ENCODE measurements at regions not wholly inside any gene's neighbourhood (a gene's known extent, or its start where the extent isn't known, plus 50 kb on each side); places are given as distances from the start of the nearest gene placed in this dataset.

DNA sequence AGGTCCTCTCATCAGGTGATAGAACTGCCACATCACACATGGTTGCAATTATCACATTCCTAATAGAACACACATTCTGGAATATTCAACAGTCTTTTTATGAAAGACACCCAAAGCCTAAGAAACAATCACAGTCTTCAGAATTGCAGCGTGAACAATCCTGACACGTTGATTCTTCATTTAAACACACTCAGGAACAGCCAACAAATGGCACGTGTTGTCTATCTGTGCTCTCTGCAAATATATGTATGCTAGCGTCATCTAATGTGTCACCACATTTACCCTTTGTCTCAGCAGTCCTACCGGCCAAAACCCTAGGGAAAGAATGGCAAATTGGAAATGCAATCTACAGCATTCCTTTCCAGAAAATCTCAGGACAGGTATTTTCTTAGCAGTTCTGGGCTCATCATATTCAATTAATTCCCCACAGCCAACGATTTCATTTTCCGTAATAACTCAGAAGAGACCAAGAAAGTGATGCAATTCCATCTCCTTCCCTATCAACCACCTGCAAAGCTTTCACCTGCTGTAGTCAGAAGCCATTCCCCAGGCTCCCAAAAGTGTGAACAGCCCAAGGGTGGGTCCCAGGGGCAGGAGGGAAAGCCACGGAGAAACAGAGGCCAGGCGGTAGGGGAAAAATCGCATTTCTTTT lies 280.3 kb upstream of the JARID2 start:
- Histone ChIP-seq H3K4me3 (ENCODE audit: low read depth, low read length) (no peak overlapping the region), H3K9ac (ENCODE audit: low read depth, low read length) (no peak overlapping the region), H3K4me1 (ENCODE audit: control insufficient read depth, insufficient read depth, low read length) (peaks cover 10% of the 10 kb centered on the region), H3K36me3 (ENCODE audit: control insufficient read depth, insufficient read depth, low read length) (no peaks in the 10 kb centered on the region), H3K27me3 (ENCODE audit: control insufficient read depth, insufficient read depth, low read length) (no peaks in the 10 kb centered on the region), H3K9me3 (ENCODE audit: control insufficient read depth, insufficient read depth, low read length) (no peaks in the 10 kb centered on the region)

DNA sequence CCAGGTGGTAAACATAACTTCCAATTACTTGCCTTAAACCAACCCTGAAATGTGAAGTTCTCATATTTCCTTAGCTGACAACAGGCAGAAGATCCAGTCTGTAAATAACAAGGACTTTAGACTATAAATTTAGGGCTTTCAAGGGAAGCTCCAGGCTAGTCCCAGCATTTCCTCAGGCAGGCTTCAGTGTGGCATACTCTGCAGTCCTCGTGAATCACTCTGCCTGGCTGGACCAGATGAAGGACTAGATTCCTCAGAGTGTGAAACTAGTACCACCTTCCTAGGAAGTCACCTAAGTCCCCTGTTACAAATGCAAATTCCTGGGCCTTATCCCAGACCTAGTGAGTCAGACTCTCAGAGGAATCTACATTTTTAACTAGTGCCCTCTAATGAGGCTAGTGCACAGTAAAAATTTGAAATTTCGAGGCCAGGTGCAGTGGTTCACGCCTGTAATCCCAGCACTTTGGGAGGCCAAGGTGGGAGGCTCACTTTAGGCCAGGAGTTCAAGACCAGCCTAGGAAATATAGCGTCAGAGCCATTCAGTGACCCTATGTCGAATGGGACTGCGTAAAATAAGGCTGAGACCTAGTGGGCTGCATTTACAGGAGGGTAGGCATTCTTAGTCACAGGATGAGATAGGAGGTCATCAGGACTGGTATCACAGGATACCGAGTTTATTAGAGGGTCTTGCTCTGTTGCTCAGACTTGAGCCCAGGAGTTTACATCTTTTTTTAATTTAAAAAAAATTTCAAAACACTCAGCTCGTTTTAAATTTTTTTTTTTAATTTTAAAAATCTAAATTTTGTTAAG lies 279.6 kb upstream of the JARID2 start:
- Histone ChIP-seq H3K36me3 (ENCODE audit: control insufficient read depth, insufficient read depth, low read length) (no peaks in the 10 kb centered on the region), H3K27me3 (ENCODE audit: control insufficient read depth, insufficient read depth, low read length) (no peaks in the 10 kb centered on the region), H3K9me3 (ENCODE audit: control insufficient read depth, insufficient read depth, low read length) (no peaks in the 10 kb centered on the region)

DNA sequence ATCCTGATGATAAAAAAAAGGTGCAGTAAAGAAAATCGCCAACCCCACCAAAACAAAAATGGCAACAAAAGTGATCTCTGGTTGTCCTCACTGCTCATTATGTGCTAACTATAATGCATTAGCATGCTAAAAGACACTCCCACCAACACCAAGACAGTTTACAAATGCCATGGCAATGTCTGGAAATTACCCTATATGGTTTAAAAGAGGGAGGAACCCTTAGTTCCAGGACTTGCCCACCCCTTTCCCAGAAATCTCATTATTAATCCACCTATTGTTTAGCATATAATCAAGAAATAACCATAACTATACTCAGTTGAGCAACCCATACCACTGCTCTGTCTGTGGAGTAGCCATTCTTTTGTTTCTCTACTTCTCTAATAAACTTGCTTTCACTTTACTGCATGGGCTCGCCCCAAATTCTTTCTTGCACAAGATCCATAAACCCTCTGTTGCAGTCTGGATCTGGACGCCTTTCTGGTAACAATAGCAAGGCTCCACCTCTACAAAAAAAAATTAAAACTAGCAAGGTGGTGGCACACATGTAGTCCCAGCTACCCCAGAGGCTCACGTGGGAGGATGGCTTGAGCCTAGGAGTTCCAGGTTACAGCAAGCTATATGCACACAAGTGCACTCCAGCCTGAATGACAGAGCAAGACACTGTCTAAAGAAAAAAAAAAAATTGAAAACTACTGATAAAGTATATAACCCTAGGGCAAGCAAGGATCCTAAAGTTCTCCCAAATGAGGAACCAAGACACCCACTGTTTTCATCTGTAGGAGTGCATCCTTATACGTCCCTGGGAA lies 278.8 kb upstream of the JARID2 start:
- Histone ChIP-seq H3K4me3 (ENCODE audit: low read depth, low read length) (no peak overlapping the region), H3K27me3 (ENCODE audit: control insufficient read depth, insufficient read depth, low read length) (no peaks in the 10 kb centered on the region), H3K4me1 (ENCODE audit: control insufficient read depth, insufficient read depth, low read length) (peaks cover 10% of the 10 kb centered on the region), H3K36me3 (ENCODE audit: control insufficient read depth, insufficient read depth, low read length) (no peaks in the 10 kb centered on the region), H3K9ac (ENCODE audit: low read depth, low read length) (no peak overlapping the region), H3K9me3 (ENCODE audit: control insufficient read depth, insufficient read depth, low read length) (no peaks in the 10 kb centered on the region)

More for the DNA sequence above, 279.6 kb upstream of the JARID2 start:
- H3K4me1 ChIP-seq (ENCODE audit: control insufficient read depth, insufficient read depth, low read length), result peaks cover 10% of the 10 kb centered on the region
- H3K4me3 ChIP-seq (ENCODE audit: low read depth, low read length), result no peak overlapping the region
- no peak overlapping the region for H3K9ac ChIP-seq (ENCODE audit: low read depth, low read length)

DNA sequence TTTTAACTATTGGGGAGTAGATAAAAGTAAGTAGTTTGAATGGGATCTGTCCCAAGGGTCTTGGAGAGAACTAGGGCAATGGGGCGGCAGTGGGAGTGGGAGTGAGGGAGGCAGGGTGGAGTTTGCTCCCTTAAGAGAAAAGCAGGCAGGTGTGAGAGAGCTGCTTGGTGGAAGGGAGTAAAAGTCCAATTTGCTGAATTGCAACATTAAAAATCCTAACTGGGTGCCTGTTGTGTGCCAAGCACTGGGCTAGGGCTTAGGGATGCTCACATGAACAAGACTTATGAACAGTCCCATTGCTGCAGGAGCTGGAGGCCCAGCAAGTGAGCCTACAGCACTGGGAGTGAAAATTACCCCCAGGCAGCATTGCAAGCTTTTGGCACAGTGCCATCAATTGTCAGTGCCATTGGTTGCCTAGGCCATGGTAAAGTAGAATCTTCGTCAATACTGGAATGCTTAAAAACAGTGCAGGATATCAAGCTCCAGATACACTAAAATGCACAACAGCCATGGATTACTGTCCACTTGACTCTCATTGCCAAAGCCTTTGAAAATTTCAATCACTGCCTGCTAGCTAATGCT lies 277.7 kb upstream of the JARID2 start:
- no peaks in the 10 kb centered on the region for H3K36me3 ChIP-seq (ENCODE audit: control insufficient read depth, insufficient read depth, low read length)
- H3K27me3 ChIP-seq (ENCODE audit: control insufficient read depth, insufficient read depth, low read length), result no peaks in the 10 kb centered on the region
- no peak overlapping the region for H3K4me3 ChIP-seq (ENCODE audit: low read depth, low read length)
- no peaks in the 10 kb centered on the region for H3K9me3 ChIP-seq (ENCODE audit: control insufficient read depth, insufficient read depth, low read length)
- peaks cover 10% of the 10 kb centered on the region for H3K4me1 ChIP-seq (ENCODE audit: control insufficient read depth, insufficient read depth, low read length)
- H3K9ac ChIP-seq (ENCODE audit: low read depth, low read length), result no peak overlapping the region

DNA sequence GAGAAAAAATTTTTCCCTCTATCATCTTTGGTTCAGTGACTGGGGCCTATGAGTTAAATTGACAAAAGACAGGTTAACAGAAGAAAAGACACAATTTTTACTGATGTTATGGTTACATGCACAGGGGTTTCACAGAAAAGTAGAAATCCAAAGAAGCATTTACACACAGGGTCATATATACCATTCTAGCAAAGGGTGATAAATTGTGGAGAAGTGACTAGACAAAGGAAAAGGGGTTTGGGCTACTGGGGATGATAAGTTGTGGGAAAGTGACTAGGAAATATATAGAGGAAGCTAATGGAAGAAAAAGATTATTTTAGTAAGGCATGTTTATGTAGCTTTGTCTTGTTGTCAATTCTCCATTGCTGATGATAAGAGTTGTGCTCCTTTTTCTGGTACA lies 276.7 kb upstream of the JARID2 start:
- H3K27me3 ChIP-seq (ENCODE audit: control insufficient read depth, insufficient read depth, low read length), result no peaks in the 10 kb centered on the region
- H3K36me3 ChIP-seq (ENCODE audit: control insufficient read depth, insufficient read depth, low read length), result no peaks in the 10 kb centered on the region
- no peak overlapping the region for H3K4me3 ChIP-seq (ENCODE audit: low read depth, low read length)
- no peak overlapping the region for H3K9ac ChIP-seq (ENCODE audit: low read depth, low read length)
- H3K9me3 ChIP-seq (ENCODE audit: control insufficient read depth, insufficient read depth, low read length), result no peaks in the 10 kb centered on the region
- H3K4me1 ChIP-seq (ENCODE audit: control insufficient read depth, insufficient read depth, low read length), result peaks cover 10% of the 10 kb centered on the region

DNA sequence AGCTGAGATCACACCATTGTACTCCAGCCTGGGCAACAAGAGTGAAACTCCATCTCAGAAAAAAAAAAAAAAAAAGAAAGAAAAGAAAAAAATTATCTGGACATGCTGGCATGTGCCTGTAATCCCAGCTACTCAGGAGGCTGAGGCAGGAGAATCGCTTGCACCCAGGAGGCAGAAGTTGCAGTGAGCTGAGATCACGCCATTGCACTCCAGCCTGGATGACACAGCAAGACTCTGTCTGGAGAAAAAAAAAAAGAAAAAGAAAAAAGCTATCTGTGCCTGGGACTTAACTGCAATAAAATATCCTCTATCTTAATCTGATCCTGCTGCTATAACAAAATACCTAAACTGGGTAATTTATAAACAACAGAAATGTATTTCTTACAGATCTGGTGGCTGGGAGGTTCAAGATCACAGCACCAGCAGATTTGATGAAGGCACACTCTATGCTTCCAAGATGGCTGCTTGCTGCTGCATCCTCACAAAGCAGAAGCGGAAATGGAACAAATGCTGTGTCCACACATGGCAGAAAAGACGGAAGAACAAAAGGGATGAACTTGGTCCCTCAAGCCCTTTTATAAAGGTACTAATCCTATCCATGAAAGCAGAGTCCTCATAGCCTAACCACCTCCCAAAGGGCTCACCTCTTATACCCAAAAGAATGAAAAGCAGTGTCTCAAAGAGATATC lies 273.3 kb upstream of the JARID2 start:
- Histone ChIP-seq H3K4me1 (ENCODE audit: control insufficient read depth, insufficient read depth, low read length) (peaks cover 6% of the 10 kb centered on the region), H3K4me3 (ENCODE audit: low read depth, low read length) (no peak overlapping the region), H3K9ac (ENCODE audit: low read depth, low read length) (no peak overlapping the region), H3K9me3 (ENCODE audit: control insufficient read depth, insufficient read depth, low read length) (no peaks in the 10 kb centered on the region), H3K36me3 (ENCODE audit: control insufficient read depth, insufficient read depth, low read length) (no peaks in the 10 kb centered on the region), H3K27me3 (ENCODE audit: control insufficient read depth, insufficient read depth, low read length) (no peaks in the 10 kb centered on the region)

DNA sequence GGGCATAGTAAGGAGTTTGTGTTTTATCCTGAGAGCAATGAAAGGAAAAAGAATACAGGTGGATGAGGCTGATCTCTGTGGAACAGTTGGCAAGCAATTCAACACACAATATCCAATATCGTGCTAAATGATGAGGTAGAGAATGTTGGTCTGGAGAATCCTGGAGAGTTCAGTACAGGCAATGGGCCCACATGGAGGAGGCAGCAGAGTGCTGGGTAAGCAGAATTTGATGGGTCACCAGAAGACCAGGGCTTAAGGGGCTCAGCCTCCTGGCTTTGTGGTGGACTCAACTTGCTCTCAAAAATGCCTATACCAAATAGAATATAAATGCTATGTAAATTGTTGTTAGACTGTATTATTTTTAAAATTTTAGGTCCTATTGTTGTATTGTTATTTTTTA lies 271.5 kb upstream of the JARID2 start:
- no peaks in the 10 kb centered on the region for H3K36me3 ChIP-seq (ENCODE audit: control insufficient read depth, insufficient read depth, low read length)

DNA sequence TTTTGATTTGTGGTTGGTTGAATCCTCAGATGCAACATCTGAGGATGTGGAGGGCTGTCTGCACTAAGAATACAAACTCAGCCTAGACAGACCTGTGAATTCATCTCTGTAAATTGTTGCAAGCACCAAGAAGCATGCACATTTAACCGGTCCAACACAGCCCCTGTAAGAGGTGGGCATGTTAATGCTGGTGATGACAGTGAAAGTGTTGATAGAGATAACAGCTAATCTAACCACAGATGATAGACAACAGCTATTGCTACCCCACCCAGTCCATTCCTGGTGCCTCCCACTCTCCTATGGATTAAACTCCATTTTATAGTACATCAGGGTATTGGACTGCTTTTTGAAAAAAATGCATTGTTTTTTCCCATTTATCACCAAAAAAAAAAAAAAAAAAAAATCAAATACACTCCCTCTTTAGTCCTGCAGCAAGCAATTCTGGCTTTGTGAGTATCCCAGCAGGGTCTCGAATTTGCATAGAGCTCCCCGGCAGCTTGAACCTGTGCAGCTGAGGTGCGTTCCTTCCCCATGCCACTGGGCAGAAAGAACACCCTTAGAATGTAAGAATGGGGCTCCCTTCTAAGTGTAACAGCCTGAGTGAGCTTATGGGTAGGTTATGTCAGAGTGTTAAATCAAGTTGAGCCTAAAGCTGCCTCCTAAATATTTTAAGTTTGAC lies 270.9 kb upstream of the JARID2 start:
- Histone ChIP-seq H3K27me3 (ENCODE audit: control insufficient read depth, insufficient read depth, low read length) (no peaks in the 10 kb centered on the region), H3K4me1 (ENCODE audit: control insufficient read depth, insufficient read depth, low read length) (peaks cover 2% of the 10 kb centered on the region), H3K9me3 (ENCODE audit: control insufficient read depth, insufficient read depth, low read length) (no peaks in the 10 kb centered on the region), H3K36me3 (ENCODE audit: control insufficient read depth, insufficient read depth, low read length) (no peaks in the 10 kb centered on the region), H3K4me3 (ENCODE audit: low read depth, low read length) (no peak overlapping the region), H3K9ac (ENCODE audit: low read depth, low read length) (no peak overlapping the region)

More for the DNA sequence above, 271.5 kb upstream of the JARID2 start:
- H3K4me1 ChIP-seq (ENCODE audit: control insufficient read depth, insufficient read depth, low read length), result peaks cover 3% of the 10 kb centered on the region
- no peaks in the 10 kb centered on the region for H3K27me3 ChIP-seq (ENCODE audit: control insufficient read depth, insufficient read depth, low read length)
- H3K9me3 ChIP-seq (ENCODE audit: control insufficient read depth, insufficient read depth, low read length), result no peaks in the 10 kb centered on the region
- no peak overlapping the region for H3K4me3 ChIP-seq (ENCODE audit: low read depth, low read length)
- H3K9ac ChIP-seq (ENCODE audit: low read depth, low read length), result no peak overlapping the region

DNA sequence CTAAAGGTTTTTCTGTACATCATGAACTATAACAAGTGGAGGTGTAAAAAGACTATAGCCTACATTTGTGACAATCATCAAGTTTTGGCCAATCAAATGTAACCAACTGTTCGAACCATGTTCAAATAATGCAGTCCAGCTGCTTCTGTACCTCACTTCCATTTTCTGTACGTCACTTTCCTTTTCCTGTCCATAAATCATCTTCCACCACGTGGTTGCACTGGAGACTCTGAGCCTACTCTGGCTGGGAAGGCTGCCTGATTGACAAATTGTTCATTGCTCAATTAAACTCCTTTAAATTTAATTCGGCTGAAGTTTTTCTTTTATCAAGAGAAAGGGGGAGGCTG lies 270.4 kb upstream of the JARID2 start:
- no peaks in the 10 kb centered on the region for H3K27me3 ChIP-seq (ENCODE audit: control insufficient read depth, insufficient read depth, low read length)
- no peaks in the 10 kb centered on the region for H3K9me3 ChIP-seq (ENCODE audit: control insufficient read depth, insufficient read depth, low read length)
- H3K4me1 ChIP-seq (ENCODE audit: control insufficient read depth, insufficient read depth, low read length), result no peaks in the 10 kb centered on the region
- no peaks in the 10 kb centered on the region for H3K36me3 ChIP-seq (ENCODE audit: control insufficient read depth, insufficient read depth, low read length)
- no peak overlapping the region for H3K4me3 ChIP-seq (ENCODE audit: low read depth, low read length)
- H3K9ac ChIP-seq (ENCODE audit: low read depth, low read length), result no peak overlapping the region

DNA sequence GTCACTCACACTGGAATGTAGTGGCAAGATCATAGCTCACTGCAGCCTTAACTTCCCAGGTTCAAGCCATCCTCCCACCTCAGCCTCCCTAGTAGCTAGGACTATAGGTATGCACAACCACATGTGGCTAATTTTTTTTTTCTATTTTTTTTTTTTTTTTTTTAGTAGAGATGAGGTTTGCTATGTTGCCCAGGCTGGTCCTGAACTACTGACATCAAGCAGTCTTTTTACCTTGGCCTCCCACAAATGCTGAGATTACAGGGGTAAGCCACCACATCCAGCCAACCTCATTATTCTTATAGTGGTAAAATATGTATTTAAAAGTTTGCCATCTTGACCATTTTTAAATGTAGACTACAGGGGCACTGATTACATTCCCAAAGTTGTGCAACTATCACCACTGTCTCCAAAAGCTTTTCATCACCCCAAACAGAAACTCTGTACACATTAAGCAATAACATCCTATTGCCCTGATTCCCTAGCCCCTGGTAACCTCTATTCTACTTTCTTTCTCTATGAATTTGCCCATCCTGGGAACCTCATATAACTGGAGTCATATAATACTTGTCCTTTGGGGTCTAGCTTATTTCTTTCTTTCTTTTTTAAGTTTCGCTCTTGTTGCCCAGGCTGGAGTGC lies 268.0 kb upstream of the JARID2 start:
- Histone ChIP-seq H3K36me3 (ENCODE audit: control insufficient read depth, insufficient read depth, low read length) (no peaks in the 10 kb centered on the region), H3K9me3 (ENCODE audit: control insufficient read depth, insufficient read depth, low read length) (no peaks in the 10 kb centered on the region), H3K27me3 (ENCODE audit: control insufficient read depth, insufficient read depth, low read length) (no peaks in the 10 kb centered on the region), H3K9ac (ENCODE audit: low read depth, low read length) (no peak overlapping the region), H3K4me1 (ENCODE audit: control insufficient read depth, insufficient read depth, low read length) (no peaks in the 10 kb centered on the region), H3K4me3 (ENCODE audit: low read depth, low read length) (no peak overlapping the region)
